Glutamatergic neuron (in vitro differentiated cells): ENCODE measurements at regions not wholly inside any gene's neighbourhood (a gene's known extent, or its start where the extent isn't known, plus 50 kb on each side); places are given as distances from the start of the nearest gene placed in this dataset.

Experiments
- DNase-seq: peaks from one replicate; pipeline ENCODE4 v3.0.0; 2022
- H3K27ac Mint-ChIP-seq: one replicate; pipeline ENCODE4 v1.8.0; 2020; ENCODE audit warnings: mild to moderate bottlenecking, mixed read lengths, inconsistent platforms; ENCODE audit not compliant: unreplicated experiment
- H3K27me3 Mint-ChIP-seq: one replicate; pipeline ENCODE4 v1.8.0; 2020; ENCODE audit warnings: mild to moderate bottlenecking, moderate library complexity, mixed read lengths, inconsistent platforms; ENCODE audit not compliant: unreplicated experiment
- H3K36me3 Mint-ChIP-seq: one replicate; pipeline ENCODE4 v1.8.0; 2020; ENCODE audit warnings: mild to moderate bottlenecking, mixed read lengths, inconsistent platforms; ENCODE audit not compliant: unreplicated experiment
- H3K4me1 Mint-ChIP-seq: one replicate; pipeline ENCODE4 v1.8.0; 2020; ENCODE audit warnings: mild to moderate bottlenecking, low read depth, mixed read lengths, inconsistent platforms; ENCODE audit not compliant: unreplicated experiment
- H3K4me3 Mint-ChIP-seq: one replicate; pipeline ENCODE4 v1.8.0; 2020; ENCODE audit warnings: mild to moderate bottlenecking, mixed read lengths, inconsistent platforms; ENCODE audit not compliant: unreplicated experiment
- H3K9me3 Mint-ChIP-seq: one replicate; pipeline ENCODE4 v1.8.0; 2020; ENCODE audit warnings: mild to moderate bottlenecking, moderate library complexity, mixed read lengths, inconsistent platforms; ENCODE audit not compliant: unreplicated experiment
- TF ChIP-seq, protein P1 (sequence below): fragments of 200-600 bp; sonication (generic); IDR thresholded peaks from one replicate; pipeline ENCODE4 v1.5.0; 2021; ENCODE audit not compliant: partially characterized antibody, unreplicated experiment

DNA sequence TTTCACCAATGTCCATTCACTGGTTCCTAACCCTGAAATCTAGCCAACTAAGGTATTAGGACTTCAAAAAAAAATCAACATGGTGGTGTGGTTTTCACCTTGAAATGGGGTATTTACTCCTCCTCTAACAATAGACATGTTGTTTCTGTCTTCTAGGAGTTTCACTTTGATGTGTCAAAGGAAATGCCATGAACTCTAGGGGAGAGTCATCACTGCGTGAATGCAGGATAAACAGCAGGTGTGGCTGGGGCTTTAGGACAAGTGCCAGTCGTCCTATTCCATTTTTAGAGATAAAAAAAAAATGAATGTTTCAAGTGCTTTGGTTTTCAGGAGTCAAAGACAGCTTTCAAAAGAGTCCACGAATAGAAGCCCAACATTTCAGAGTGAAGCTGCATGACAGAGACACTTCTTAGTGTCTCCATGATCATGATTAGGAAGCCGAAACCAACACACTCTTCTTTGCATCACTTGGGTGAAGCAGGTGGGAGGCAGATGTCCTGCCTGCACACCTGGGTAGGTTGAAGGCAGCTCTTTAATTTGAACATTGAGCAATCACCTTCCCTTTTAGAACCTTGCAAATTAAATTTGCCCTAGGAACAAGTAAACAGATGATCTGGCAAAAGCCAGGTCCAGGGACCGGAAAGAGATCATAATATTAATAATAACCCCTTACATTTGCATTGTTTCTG is 328.5 kb upstream of the PRDM1 start:
- no peaks in the 10 kb centered on the region for H3K9me3 Mint-ChIP-seq
- DNase-seq = no peak
- no peak overlapping the region for H3K27ac Mint-ChIP-seq
- TF ChIP-seq, protein P1, sequence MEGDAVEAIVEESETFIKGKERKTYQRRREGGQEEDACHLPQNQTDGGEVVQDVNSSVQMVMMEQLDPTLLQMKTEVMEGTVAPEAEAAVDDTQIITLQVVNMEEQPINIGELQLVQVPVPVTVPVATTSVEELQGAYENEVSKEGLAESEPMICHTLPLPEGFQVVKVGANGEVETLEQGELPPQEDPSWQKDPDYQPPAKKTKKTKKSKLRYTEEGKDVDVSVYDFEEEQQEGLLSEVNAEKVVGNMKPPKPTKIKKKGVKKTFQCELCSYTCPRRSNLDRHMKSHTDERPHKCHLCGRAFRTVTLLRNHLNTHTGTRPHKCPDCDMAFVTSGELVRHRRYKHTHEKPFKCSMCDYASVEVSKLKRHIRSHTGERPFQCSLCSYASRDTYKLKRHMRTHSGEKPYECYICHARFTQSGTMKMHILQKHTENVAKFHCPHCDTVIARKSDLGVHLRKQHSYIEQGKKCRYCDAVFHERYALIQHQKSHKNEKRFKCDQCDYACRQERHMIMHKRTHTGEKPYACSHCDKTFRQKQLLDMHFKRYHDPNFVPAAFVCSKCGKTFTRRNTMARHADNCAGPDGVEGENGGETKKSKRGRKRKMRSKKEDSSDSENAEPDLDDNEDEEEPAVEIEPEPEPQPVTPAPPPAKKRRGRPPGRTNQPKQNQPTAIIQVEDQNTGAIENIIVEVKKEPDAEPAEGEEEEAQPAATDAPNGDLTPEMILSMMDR = no peak
- H3K4me1 Mint-ChIP-seq = no peaks in the 10 kb centered on the region
- H3K27me3 Mint-ChIP-seq = peaks cover 2% of the 10 kb centered on the region
- no peak overlapping the region for H3K4me3 Mint-ChIP-seq
- H3K36me3 Mint-ChIP-seq = no peaks in the 10 kb centered on the region

DNA sequence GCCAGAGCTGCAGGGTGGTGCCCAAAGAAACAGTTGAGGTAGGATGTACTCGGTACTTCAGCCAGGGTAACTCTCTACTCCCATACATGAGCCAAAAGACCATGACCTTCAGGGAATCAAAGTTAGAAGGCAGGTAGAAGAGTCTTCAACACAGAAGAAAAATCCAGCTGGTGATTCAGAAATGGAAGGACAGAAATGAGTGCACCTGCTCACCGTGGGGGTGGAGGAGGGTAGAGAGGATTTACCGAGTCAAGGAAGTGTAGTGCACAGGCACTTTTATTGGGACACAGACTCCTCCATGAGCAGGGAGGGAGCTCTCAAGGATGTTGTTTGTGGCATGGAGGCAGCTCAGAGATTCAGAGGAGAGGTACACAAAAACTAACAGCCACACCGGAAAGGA is 330.3 kb upstream of the PRDM1 start:
- no peak overlapping the region for H3K27ac Mint-ChIP-seq
- TF ChIP-seq, protein P1 = no peak
- no peaks in the 10 kb centered on the region for H3K36me3 Mint-ChIP-seq
- H3K4me1 Mint-ChIP-seq = no peaks in the 10 kb centered on the region
- no peaks in the 10 kb centered on the region for H3K9me3 Mint-ChIP-seq
- no peak for DNase-seq
- no peak overlapping the region for H3K4me3 Mint-ChIP-seq
- H3K27me3 Mint-ChIP-seq = peaks cover 2% of the 10 kb centered on the region

DNA sequence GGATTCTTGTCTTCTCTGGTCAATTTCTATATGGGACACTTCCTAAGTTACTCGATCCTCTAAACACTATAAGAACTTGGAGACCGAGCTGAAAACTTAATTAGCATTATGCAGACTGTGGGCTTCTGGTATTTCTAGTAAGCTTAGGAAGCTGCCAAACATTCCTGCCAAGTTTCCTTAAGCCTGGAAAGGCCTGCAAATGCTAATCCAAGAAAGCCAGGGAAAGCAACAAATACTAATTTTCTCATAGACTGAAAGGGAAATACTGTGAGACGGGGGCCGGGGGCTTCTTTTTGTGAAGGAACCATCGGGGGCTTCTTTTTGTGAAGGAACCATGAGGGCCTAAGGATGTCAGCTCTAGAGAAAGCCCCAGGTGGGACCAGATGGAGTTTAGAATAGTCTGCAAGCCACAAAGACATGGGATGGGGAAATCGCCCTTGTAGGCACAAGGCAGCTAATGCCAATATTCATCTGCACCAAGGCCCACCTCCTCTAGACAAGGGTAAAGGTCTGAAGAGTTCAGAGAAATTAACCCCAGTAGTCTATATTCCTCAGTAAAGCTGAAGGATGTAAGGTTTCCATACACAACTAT is 332.4 kb upstream of the PRDM1 start:
- Mint-ChIP-seq H3K27ac (no peak overlapping the region), H3K9me3 (no peaks in the 10 kb centered on the region), H3K4me3 (no peak overlapping the region), H3K36me3 (no peaks in the 10 kb centered on the region), H3K27me3 (peaks cover 2% of the 10 kb centered on the region), H3K4me1 (no peaks in the 10 kb centered on the region)
- DNase-seq = no peak
- TF ChIP-seq, protein P1 = no peak

DNA sequence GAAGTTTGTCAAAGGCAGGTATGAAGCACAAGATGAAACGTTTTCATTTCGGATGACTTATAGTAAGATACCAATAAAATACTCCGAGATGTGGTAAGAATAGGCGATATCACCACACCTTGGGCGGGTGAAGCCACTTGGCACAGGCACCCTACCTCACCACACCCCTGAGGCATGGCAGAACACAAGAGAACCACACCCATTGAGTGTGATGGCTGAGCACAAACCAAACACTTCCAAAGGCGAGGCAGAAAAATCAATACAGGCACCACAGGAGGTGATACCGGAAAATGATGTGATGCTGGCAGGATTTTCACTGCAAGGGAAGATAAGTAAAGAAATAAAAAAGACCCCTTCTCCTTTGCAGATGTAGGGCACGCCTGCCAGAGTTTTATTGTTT is 332.9 kb upstream of the PRDM1 start:
- no peaks in the 10 kb centered on the region for H3K36me3 Mint-ChIP-seq
- H3K27ac Mint-ChIP-seq = no peak overlapping the region
- no peaks in the 10 kb centered on the region for H3K4me1 Mint-ChIP-seq
- H3K9me3 Mint-ChIP-seq = no peaks in the 10 kb centered on the region
- TF ChIP-seq, protein P1 = no peak
- no peak for DNase-seq
- no peak overlapping the region for H3K4me3 Mint-ChIP-seq
- H3K27me3 Mint-ChIP-seq = peaks cover 2% of the 10 kb centered on the region

DNA sequence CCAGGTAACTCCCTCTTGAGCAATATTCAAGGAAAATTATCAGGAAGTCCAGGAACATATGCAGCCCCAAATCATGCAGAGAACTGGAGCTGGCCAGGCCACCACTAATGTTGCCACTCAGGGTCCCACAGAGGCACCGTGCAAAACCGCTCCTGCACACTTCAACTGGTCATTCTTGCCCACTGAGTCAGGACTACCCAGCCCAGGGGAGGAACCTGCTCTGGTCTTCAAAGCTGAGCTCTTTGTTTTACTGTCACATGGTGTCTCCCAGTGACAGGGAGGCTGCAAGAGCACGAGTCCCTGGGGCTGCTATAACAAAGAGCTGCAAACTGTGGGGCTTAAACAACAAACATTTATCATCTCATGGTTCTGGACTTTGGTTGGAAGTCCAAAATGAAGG is 336.0 kb upstream of the PRDM1 start:
- H3K36me3 Mint-ChIP-seq = no peaks in the 10 kb centered on the region
- no peak overlapping the region for H3K4me3 Mint-ChIP-seq
- no peak overlapping the region for H3K27ac Mint-ChIP-seq
- TF ChIP-seq, protein P1 = no peak
- no peaks in the 10 kb centered on the region for H3K27me3 Mint-ChIP-seq
- no peak for DNase-seq
- H3K4me1 Mint-ChIP-seq = no peaks in the 10 kb centered on the region
- H3K9me3 Mint-ChIP-seq = no peaks in the 10 kb centered on the region
